HepG2 (cell line): ENCODE measurements at regions not wholly inside any gene's neighbourhood (a gene's known extent, or its start where the extent isn't known, plus 50 kb on each side); places are given as distances from the start of the nearest gene placed in this dataset.

Experiments used
- ATAC-seq: fragments of 200-7000 bp; cut with Tn5 transposase; 3 replicates; pipeline ENCODE4 v1.9.1; 2020; ENCODE audit warnings: mild to moderate bottlenecking, moderate library complexity
- BruUV-seq: library from RNA; stranded (reverse); fragments of 400-500 nt; replicated peaks from 2 replicates; lab custom pipeline; 2021; lab: Mats Ljungman, UMichigan
- CTCF ChIA-PET: fragments of 300-600 bp; formaldehyde crosslinking; extraction: SDS; loops from one replicate; lab custom pipeline; 2021; ENCODE audit warnings: low total read pairs, inconsistent platforms, low intra/inter-chr PET ratio; lab: Yijun Ruan, JAX
- POLR2A ChIA-PET: fragments of 350-600 bp; sonication (Branson Sonifier 250); formaldehyde crosslinking; loops from one replicate; lab custom pipeline; 2020; ENCODE audit warnings: antibody characterized with exemption, inconsistent platforms; lab: Yijun Ruan, JAX
- DNase-seq: peaks from one replicate; pipeline ENCODE4 v3.0.0-alpha.2; 2015; ENCODE audit warnings: low spot score
- FAIRE-seq: peaks from 3 replicates; lab custom pipeline; 2011; peaks lifted over from hg19 to GRCh38; lab: Jason Lieb, UNC
- H2AFZ ChIP-seq: one replicate; pipeline ENCODE4 v1.6.1; 2011; ENCODE audit warnings: low read length, inconsistent platforms
- H3K27ac ChIP-seq: fragments of 300-600 bp; 3 replicates; pipeline ENCODE4 v1.8.0; 2011; ENCODE audit warnings: mixed run types, mild to moderate bottlenecking, mixed read lengths, low read length, inconsistent platforms; ENCODE audit not compliant: insufficient read depth; ENCODE audit errors: extremely low read length
- H3K27me3 ChIP-seq, 2 experiments: fragments of 200-600 bp in 1 of 2; 2 replicates in 1 of 2; 3 replicates in 1 of 2; pipeline versions ENCODE4 v1.6.0 to v1.8.0; 2011; ENCODE audit warnings: low read length in 2 of 2, mild to moderate bottlenecking in 2 of 2, moderate library complexity in 2 of 2, inconsistent platforms in 1 of 2; ENCODE audit not compliant: insufficient read depth in 2 of 2, control insufficient read depth in 1 of 2
- H3K36me3 ChIP-seq, 2 experiments: fragments of 200-600 bp in 1 of 2; replicated peaks in 1 of 2; 2 replicates in 1 of 2; 3 replicates in 1 of 2; pipeline versions ENCODE4 v1.5.1 to v1.8.0; 2011; ENCODE audit warnings: low read length in 2 of 2, inconsistent platforms in 1 of 2; ENCODE audit not compliant: insufficient read depth in 2 of 2, control insufficient read depth in 1 of 2
- H3K4me1 ChIP-seq: 2 replicates; pipeline ENCODE4 v1.5.1; 2012; ENCODE audit warnings: low read length, inconsistent platforms; ENCODE audit not compliant: insufficient read depth
- H3K4me2 ChIP-seq: 2 replicates; pipeline ENCODE4 v1.6.0; 2011; ENCODE audit warnings: low read depth, low read length, inconsistent platforms
- H3K4me3 ChIP-seq, 3 experiments: fragments of 200-600 bp in 1 of 3; sonication (generic), shearing (Covaris generic) in 1 of 3; replicated peaks in 1 of 3; 2 replicates each; pipeline ENCODE4 v1.5.1; 2011 to 2016; ENCODE audit warnings: low read length in 3 of 3, inconsistent platforms in 2 of 3, low read depth in 2 of 3, mild to moderate bottlenecking in 2 of 3, control low read depth in 1 of 3, mixed read lengths in 1 of 3; ENCODE audit not compliant: insufficient read depth in 1 of 3
- H3K79me2 ChIP-seq: one replicate; pipeline ENCODE4 v1.6.1; 2011; ENCODE audit warnings: low read length, inconsistent platforms; ENCODE audit not compliant: insufficient read depth
- H3K9ac ChIP-seq: 2 replicates; pipeline ENCODE4 v1.6.0; 2011; ENCODE audit warnings: mild to moderate bottlenecking, low read depth, low read length, inconsistent platforms; ENCODE audit not compliant: insufficient read depth
- H3K9me3 ChIP-seq: 2 replicates; pipeline ENCODE4 v1.5.1; 2012; ENCODE audit warnings: mild to moderate bottlenecking, low read length
- H4K20me1 ChIP-seq: 2 replicates; pipeline ENCODE4 v1.6.0; 2011; ENCODE audit warnings: inconsistent platforms, mild to moderate bottlenecking, low read length, moderate library complexity; ENCODE audit not compliant: insufficient read depth
- FOXC1 ChIP-seq: sonication (generic); formaldehyde crosslinking; IDR thresholded peaks from 2 replicates; pipeline ENCODE4 v1.8.0; 2022; ENCODE audit warnings: mild to moderate bottlenecking, missing genetic modification reagents, borderline replicate concordance
- HNRNPLL ChIP-seq: fragments of 200-400 bp; formaldehyde crosslinking; IDR thresholded peaks from 2 replicates; pipeline ENCODE4 v1.6.1; 2017; ENCODE audit warnings: mild to moderate bottlenecking, low read depth, low read length; ENCODE audit not compliant: poor library complexity, severe bottlenecking
- NFRKB ChIP-seq: fragments of 450-650 bp; IDR thresholded peaks from 2 replicates; pipeline ENCODE4 v1.6.1; 2017
- ZBTB42 ChIP-seq: sonication (generic); formaldehyde crosslinking; IDR thresholded peaks from 2 replicates; pipeline ENCODE4 v1.5.0; 2020; ENCODE audit warnings: mild to moderate bottlenecking, missing genetic modification reagents
- ZNF33B ChIP-seq: sonication (generic); formaldehyde crosslinking; IDR thresholded peaks from 2 replicates; pipeline ENCODE4 v1.5.1; 2020; ENCODE audit warnings: mild to moderate bottlenecking, missing genetic modification reagents
- ZNF44 ChIP-seq: sonication (generic); formaldehyde crosslinking; IDR thresholded peaks from 2 replicates; pipeline ENCODE4 v1.5.1; 2020; ENCODE audit warnings: mild to moderate bottlenecking, missing genetic modification reagents
- ZUFSP ChIP-seq: sonication (generic); formaldehyde crosslinking; IDR thresholded peaks from 2 replicates; pipeline ENCODE4 v1.9.0; 2021; ENCODE audit warnings: missing genetic modification reagents, mild to moderate bottlenecking, borderline replicate concordance
- WGBS: methylation state at CpG from one replicate; pipeline ENCODE4 v1.1.6; 2017; ENCODE audit warnings: low lambda C conversion rate; 5-methylcytosine and 5-hydroxymethylcytosine counted together
- in situ Hi-C: cut with HindIII; loops from 2 replicates; pipeline ENCODE4 v1.10.0; 2017; ENCODE audit warnings: low pct_unique_long_range_greater_than_20kb; ENCODE audit not compliant: extremely low pct_ligation_motif_present
- intact Hi-C: fragments of 100-400 bp; cut with micrococcal nuclease; formaldehyde crosslinking; loops from one replicate; pipeline ENCODE4 v1.10.0; 2022; ENCODE audit not compliant: unreplicated experiment
- TF ChIP-seq, protein P1 (sequence below): sonication (generic); formaldehyde crosslinking; IDR thresholded peaks from 2 replicates; pipeline ENCODE4 v1.5.0; 2020; ENCODE audit warnings: missing genetic modification reagents
- TF ChIP-seq, protein P2 (sequence below): sonication (generic); formaldehyde crosslinking; IDR thresholded peaks from 2 replicates; pipeline ENCODE4 v1.4.0; 2020; ENCODE audit warnings: missing genetic modification reagents, mild to moderate bottlenecking, borderline replicate concordance

GRCh38 chr13:103130681-103131210 is 64.5 kb upstream of the SLC10A2 start:
- no peak for TF ChIP-seq FOXC1 (CRISPR knock-in tag)
- TF ChIP-seq ZNF33B (CRISPR knock-in tag): no peak
- TF ChIP-seq ZBTB42 (CRISPR knock-in tag): no peak
- TF ChIP-seq NFRKB: no peak
- TF ChIP-seq, protein P1, sequence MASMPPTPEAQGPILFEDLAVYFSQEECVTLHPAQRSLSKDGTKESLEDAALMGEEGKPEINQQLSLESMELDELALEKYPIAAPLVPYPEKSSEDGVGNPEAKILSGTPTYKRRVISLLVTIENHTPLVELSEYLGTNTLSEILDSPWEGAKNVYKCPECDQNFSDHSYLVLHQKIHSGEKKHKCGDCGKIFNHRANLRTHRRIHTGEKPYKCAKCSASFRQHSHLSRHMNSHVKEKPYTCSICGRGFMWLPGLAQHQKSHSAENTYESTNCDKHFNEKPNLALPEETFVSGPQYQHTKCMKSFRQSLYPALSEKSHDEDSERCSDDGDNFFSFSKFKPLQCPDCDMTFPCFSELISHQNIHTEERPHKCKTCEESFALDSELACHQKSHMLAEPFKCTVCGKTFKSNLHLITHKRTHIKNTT (CRISPR knock-in tag): no peak
- no peak for TF ChIP-seq HNRNPLL
- TF ChIP-seq, protein P2, sequence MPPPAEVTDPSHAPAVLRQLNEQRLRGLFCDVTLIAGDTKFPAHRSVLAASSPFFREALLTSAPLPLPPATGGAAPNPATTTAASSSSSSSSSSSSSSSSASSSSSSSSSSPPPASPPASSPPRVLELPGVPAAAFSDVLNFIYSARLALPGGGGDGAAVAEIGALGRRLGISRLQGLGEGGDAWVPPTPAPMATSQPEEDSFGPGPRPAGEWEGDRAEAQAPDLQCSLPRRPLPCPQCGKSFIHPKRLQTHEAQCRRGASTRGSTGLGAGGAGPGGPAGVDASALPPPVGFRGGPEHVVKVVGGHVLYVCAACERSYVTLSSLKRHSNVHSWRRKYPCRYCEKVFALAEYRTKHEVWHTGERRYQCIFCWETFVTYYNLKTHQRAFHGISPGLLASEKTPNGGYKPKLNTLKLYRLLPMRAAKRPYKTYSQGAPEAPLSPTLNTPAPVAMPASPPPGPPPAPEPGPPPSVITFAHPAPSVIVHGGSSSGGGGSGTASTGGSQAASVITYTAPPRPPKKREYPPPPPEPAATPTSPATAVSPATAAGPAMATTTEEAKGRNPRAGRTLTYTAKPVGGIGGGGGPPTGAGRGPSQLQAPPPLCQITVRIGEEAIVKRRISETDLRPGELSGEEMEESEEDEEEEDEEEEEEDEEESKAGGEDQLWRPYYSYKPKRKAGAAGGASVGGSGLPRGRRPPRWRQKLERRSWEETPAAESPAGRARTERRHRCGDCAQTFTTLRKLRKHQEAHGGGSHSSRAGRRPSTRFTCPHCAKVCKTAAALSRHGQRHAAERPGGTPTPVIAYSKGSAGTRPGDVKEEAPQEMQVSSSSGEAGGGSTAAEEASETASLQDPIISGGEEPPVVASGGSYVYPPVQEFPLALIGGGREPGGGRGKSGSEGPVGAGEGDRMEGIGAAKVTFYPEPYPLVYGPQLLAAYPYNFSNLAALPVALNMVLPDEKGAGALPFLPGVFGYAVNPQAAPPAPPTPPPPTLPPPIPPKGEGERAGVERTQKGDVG (CRISPR knock-in tag): no peak
- no peak for TF ChIP-seq ZUFSP (CRISPR knock-in tag)
- no peak for TF ChIP-seq ZNF44 (CRISPR knock-in tag)
- CTCF ChIA-PET: no interaction called here
- peak; percentile 3 for DNase-seq
- Histone ChIP-seq H3K36me3 (no peaks in the 10 kb centered on the region), H3K4me1 (peaks cover 10% of the 10 kb centered on the region), H4K20me1 (no peaks in the 10 kb centered on the region), H3K9me3 (no peaks in the 10 kb centered on the region), H3K9ac (no peak overlapping the region), H3K4me3 (no peak overlapping the region), H3K27me3 (no peaks in the 10 kb centered on the region), H3K27ac (no peak overlapping the region), H3K4me2 (no peak overlapping the region), H3K79me2 (no peaks in the 10 kb centered on the region), H2AFZ (no peak overlapping the region)
- no peak; the same call in 2 of the 3 replicates for ATAC-seq
- in situ Hi-C loops (loop anchor here (25.0 kb wide), 1 partner anchor 218 kb away; no protein-coding TSS in a partner anchor), intact Hi-C loops (no loop called here)
- WGBS: 14% methylated on average over 3 of the region's 3 CpGs
- no TSS peak for BruUV-seq
- FAIRE-seq: no peak
- POLR2A ChIA-PET: no interaction called here
